GM12891 (cell line): ENCODE measurements at regions not wholly inside any gene's neighbourhood (a gene's known extent, or its start where the extent isn't known, plus 50 kb on each side); places are given as distances from the start of the nearest gene placed in this dataset.

Experiments used
- DNase-seq: peaks from one replicate; pipeline ENCODE4 v3.0.0; 2011; ENCODE audit warnings: low spot score; ENCODE audit not compliant: insufficient read length
- FAIRE-seq: peaks from 2 replicates; lab custom pipeline; 2011; peaks lifted over from hg19 to GRCh38; lab: Jason Lieb, UNC
- PAX5 ChIP-seq: IDR thresholded peaks from 2 replicates; pipeline ENCODE4 v1.6.1; 2011; ENCODE audit warnings: low read length, moderate library complexity, mild to moderate bottlenecking; ENCODE audit not compliant: insufficient read depth, severe bottlenecking
- POLR2A ChIP-seq: IDR thresholded peaks from 2 replicates; pipeline ENCODE4 v1.6.1; 2011; ENCODE audit warnings: low read depth, low read length, control low read depth
- POLR2AphosphoS5 ChIP-seq: IDR thresholded peaks from 2 replicates; pipeline ENCODE4 v1.6.1; 2011; ENCODE audit warnings: low read depth, low read length, control low read depth
- POU2F2 ChIP-seq: IDR thresholded peaks from 2 replicates; pipeline ENCODE4 v1.6.1; 2011; ENCODE audit warnings: low read depth, mild to moderate bottlenecking, control low read depth, low read length, moderate library complexity
- SPI1 ChIP-seq: IDR thresholded peaks from 2 replicates; pipeline ENCODE4 v1.6.1; 2011; ENCODE audit warnings: low read depth, low read length, control low read depth
- TAF1 ChIP-seq: IDR thresholded peaks from 2 replicates; pipeline ENCODE4 v1.6.1; 2011; ENCODE audit warnings: low read depth, low read length, control low read depth

GRCh38 chr13:73902847-73903246, 231.4 kb downstream of the KLF12 start:
- no peak for TF ChIP-seq POU2F2
- no peak for TF ChIP-seq PAX5
- no peak for TF ChIP-seq POLR2AphosphoS5
- no peak for TF ChIP-seq SPI1
- no peak for TF ChIP-seq POLR2A
- TF ChIP-seq TAF1, result no peak
- DNase-seq, result no peak
- FAIRE-seq, result no peak

- FAIRE-seq (no peak), DNase-seq (no peak)
- no peak for TF ChIP-seq TAF1
- no peak for TF ChIP-seq POLR2A
- TF ChIP-seq SPI1, result no peak
- TF ChIP-seq POU2F2, result no peak
- no peak for TF ChIP-seq POLR2AphosphoS5
- no peak for TF ChIP-seq PAX5
Measured at GRCh38 chr13:73902296-73902695, 231.9 kb downstream of the KLF12 start.

- FAIRE-seq (no peak), DNase-seq (no peak)
- TF ChIP-seq TAF1, result no peak
- TF ChIP-seq PAX5, result no peak
- TF ChIP-seq POLR2A, result no peak
- TF ChIP-seq POU2F2, result no peak
- TF ChIP-seq SPI1, result no peak
- TF ChIP-seq POLR2AphosphoS5, result no peak
Measured at GRCh38 chr13:73901324-73902068, 232.7 kb downstream of the KLF12 start.

GRCh38 chr13:73900591-73900990, 233.6 kb downstream of the KLF12 start:
- TF ChIP-seq TAF1 (no peak), POLR2AphosphoS5 (no peak), PAX5 (no peak), POU2F2 (no peak), POLR2A (no peak), SPI1 (no peak)
- FAIRE-seq (no peak), DNase-seq (no peak)

GRCh38 chr13:73898899-73899298, 235.3 kb downstream of the KLF12 start:
- DNase-seq, result no peak
- TF ChIP-seq SPI1 (no peak), POU2F2 (no peak), POLR2AphosphoS5 (no peak), TAF1 (no peak), POLR2A (no peak), PAX5 (no peak)
- no peak for FAIRE-seq

GRCh38 chr13:73898276-73898675, 235.9 kb downstream of the KLF12 start:
- TF ChIP-seq POLR2A (no peak), POU2F2 (no peak), PAX5 (no peak), POLR2AphosphoS5 (no peak), SPI1 (no peak)
- no peak for FAIRE-seq
- DNase-seq, result no peak

- FAIRE-seq, result no peak
- TF ChIP-seq POLR2AphosphoS5 (no peak), SPI1 (no peak), TAF1 (no peak), POLR2A (no peak), PAX5 (no peak), POU2F2 (no peak)
- DNase-seq, result no peak
Measured at GRCh38 chr13:73894995-73895571, 239.1 kb downstream of the KLF12 start.

- DNase-seq (no peak), FAIRE-seq (no peak)
- TF ChIP-seq POLR2A, result no peak
- no peak for TF ChIP-seq POU2F2
- TF ChIP-seq TAF1, result no peak
- no peak for TF ChIP-seq PAX5
- no peak for TF ChIP-seq POLR2AphosphoS5
- TF ChIP-seq SPI1, result no peak
Measured at GRCh38 chr13:73893833-73894232, 240.4 kb downstream of the KLF12 start.

GRCh38 chr13:73891805-73892204, 242.4 kb downstream of the KLF12 start:
- no peak for DNase-seq
- TF ChIP-seq POU2F2 (no peak), SPI1 (no peak), TAF1 (no peak), PAX5 (no peak)
- no peak for FAIRE-seq

GRCh38 chr13:73883162-73883561, 251.0 kb downstream of the KLF12 start:
- TF ChIP-seq PAX5, result no peak
- TF ChIP-seq SPI1, result no peak
- no peak for TF ChIP-seq POLR2AphosphoS5
- TF ChIP-seq TAF1, result no peak
- no peak for TF ChIP-seq POLR2A
- TF ChIP-seq POU2F2, result no peak
- DNase-seq (no peak), FAIRE-seq (no peak)
